ENCODE measurements at regions not wholly inside any gene's neighbourhood (a gene's known extent, or its start where the extent isn't known, plus 50 kb on each side); places are given as distances from the start of the nearest gene placed in this dataset.

DNA sequence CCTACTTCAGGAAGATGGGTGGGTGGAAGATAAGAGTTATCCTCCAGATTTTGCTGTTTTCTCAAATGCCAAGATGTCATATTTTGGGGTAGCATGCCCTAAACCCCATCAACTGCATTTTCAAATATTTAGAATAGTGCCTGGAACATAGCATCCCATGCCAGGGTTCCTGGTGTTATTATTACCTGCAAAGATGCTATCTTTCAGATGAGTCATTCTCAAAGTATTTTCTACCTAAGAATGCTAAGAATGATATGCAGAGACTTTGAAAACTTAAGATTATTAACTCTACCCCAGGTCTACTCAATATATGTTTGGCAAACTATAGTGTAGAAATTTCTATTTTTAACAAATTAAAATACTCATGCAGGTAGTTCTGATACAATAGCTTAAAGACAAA lies 934.3 kb upstream of the SLIT2 start:
- intact Hi-C loops (cut with DNase I; ENCODE audit: low total_unique reads) (no loop called here), in situ Hi-C loops (cut with MboI; ENCODE audit: low sequenced_read_pairs in 4 of 4) (no loop called here)
- no peaks in the 10 kb centered on the region for H3K4me1 ChIP-seq
- TF ChIP-seq, protein P1, sequence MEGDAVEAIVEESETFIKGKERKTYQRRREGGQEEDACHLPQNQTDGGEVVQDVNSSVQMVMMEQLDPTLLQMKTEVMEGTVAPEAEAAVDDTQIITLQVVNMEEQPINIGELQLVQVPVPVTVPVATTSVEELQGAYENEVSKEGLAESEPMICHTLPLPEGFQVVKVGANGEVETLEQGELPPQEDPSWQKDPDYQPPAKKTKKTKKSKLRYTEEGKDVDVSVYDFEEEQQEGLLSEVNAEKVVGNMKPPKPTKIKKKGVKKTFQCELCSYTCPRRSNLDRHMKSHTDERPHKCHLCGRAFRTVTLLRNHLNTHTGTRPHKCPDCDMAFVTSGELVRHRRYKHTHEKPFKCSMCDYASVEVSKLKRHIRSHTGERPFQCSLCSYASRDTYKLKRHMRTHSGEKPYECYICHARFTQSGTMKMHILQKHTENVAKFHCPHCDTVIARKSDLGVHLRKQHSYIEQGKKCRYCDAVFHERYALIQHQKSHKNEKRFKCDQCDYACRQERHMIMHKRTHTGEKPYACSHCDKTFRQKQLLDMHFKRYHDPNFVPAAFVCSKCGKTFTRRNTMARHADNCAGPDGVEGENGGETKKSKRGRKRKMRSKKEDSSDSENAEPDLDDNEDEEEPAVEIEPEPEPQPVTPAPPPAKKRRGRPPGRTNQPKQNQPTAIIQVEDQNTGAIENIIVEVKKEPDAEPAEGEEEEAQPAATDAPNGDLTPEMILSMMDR (IDR thresholded peaks at IDR 0.05 in 4 of 5, conservative IDR thresholded peaks at IDR 0.05 in 1 of 5) = no peak
- TF ChIP-seq POLR2A (IDR thresholded peaks at IDR 0.05) = no peak
- ATAC-seq (no peak), DNase-seq (no peak)
- no peak overlapping the region for H3K4me3 ChIP-seq
- H3K27me3 ChIP-seq = no peaks in the 10 kb centered on the region
- no peak overlapping the region for H3K27ac ChIP-seq
- H3K36me3 ChIP-seq = no peaks in the 10 kb centered on the region
- H3K9me3 ChIP-seq = no peaks in the 10 kb centered on the region

GRCh38 chr4:19314116-19314515 lies 937.6 kb upstream of the SLIT2 start:
- no peak for TF ChIP-seq POLR2A (IDR thresholded peaks at IDR 0.05)
- TF ChIP-seq, protein P1 (IDR thresholded peaks at IDR 0.05 in 4 of 5, conservative IDR thresholded peaks at IDR 0.05 in 1 of 5) = no peak
- no peak for DNase-seq
- in situ Hi-C loops (cut with MboI; ENCODE audit: low sequenced_read_pairs in 4 of 4) (no loop called here), intact Hi-C loops (cut with DNase I; ENCODE audit: low total_unique reads) (no loop called here)
- Histone ChIP-seq H3K36me3 (no peaks in the 10 kb centered on the region), H3K27me3 (no peaks in the 10 kb centered on the region), H3K9me3 (no peaks in the 10 kb centered on the region), H3K4me1 (no peaks in the 10 kb centered on the region), H3K4me3 (no peak overlapping the region), H3K27ac (no peak overlapping the region)
- ATAC-seq = no peak

GRCh38 chr4:19309378-19309777 lies 942.3 kb upstream of the SLIT2 start:
- H3K27me3 ChIP-seq = no peaks in the 10 kb centered on the region
- in situ Hi-C loops (cut with MboI; ENCODE audit: low sequenced_read_pairs in 4 of 4) (no loop called here), intact Hi-C loops (cut with DNase I; ENCODE audit: low total_unique reads) (no loop called here)
- no peak for ATAC-seq
- H3K4me3 ChIP-seq = no peak overlapping the region
- no peak for DNase-seq
- TF ChIP-seq, protein P1 (IDR thresholded peaks at IDR 0.05 in 4 of 5, conservative IDR thresholded peaks at IDR 0.05 in 1 of 5) = no peak
- no peak for TF ChIP-seq POLR2A (IDR thresholded peaks at IDR 0.05)
- H3K4me1 ChIP-seq = no peaks in the 10 kb centered on the region
- H3K27ac ChIP-seq = no peak overlapping the region
- no peaks in the 10 kb centered on the region for H3K9me3 ChIP-seq
- no peaks in the 10 kb centered on the region for H3K36me3 ChIP-seq

GRCh38 chr4:19304028-19304427 lies 947.7 kb upstream of the SLIT2 start:
- ATAC-seq = no peak
- in situ Hi-C loops (cut with MboI; ENCODE audit: low sequenced_read_pairs in 4 of 4) (no loop called here), intact Hi-C loops (cut with DNase I; ENCODE audit: low total_unique reads) (no loop called here)
- H3K27me3 ChIP-seq = no peaks in the 10 kb centered on the region
- TF ChIP-seq, protein P1 (IDR thresholded peaks at IDR 0.05 in 4 of 5, conservative IDR thresholded peaks at IDR 0.05 in 1 of 5) = no peak
- TF ChIP-seq POLR2A (IDR thresholded peaks at IDR 0.05) = no peak
- no peak for DNase-seq
- H3K27ac ChIP-seq = no peak overlapping the region
- no peaks in the 10 kb centered on the region for H3K4me1 ChIP-seq
- no peak overlapping the region for H3K4me3 ChIP-seq
- no peaks in the 10 kb centered on the region for H3K36me3 ChIP-seq
- no peaks in the 10 kb centered on the region for H3K9me3 ChIP-seq

DNA sequence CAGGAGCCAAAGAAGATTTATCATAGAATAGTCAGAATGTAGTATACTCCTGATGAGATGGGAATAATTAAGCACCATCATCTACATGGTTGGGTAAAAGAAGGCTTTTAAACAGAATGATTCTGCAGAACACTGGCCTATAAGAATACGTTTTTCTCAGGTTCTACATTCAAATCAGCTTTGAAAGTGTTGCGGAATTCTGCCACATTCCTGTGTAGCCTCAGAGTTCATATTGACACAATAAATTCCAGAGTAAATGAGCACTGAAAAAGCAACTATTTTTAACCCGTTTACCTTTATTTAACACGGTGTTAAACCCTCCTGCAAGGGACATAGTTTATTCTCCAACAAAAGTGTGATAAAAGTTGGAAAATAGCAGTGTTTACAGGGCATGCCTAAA lies 950.2 kb upstream of the SLIT2 start:
- intact Hi-C loops (cut with DNase I; ENCODE audit: low total_unique reads) = no loop called here
- DNase-seq (no peak), ATAC-seq (no peak)
- no peaks in the 10 kb centered on the region for H3K36me3 ChIP-seq
- no peak overlapping the region for H3K4me3 ChIP-seq
- no peaks in the 10 kb centered on the region for H3K9me3 ChIP-seq
- in situ Hi-C loops (cut with MboI; ENCODE audit: low sequenced_read_pairs in 4 of 4) = no loop called here
- no peak overlapping the region for H3K27ac ChIP-seq
- TF ChIP-seq POLR2A (IDR thresholded peaks at IDR 0.05) = no peak
- TF ChIP-seq, protein P1 (IDR thresholded peaks at IDR 0.05 in 4 of 5, conservative IDR thresholded peaks at IDR 0.05 in 1 of 5) = no peak
- H3K27me3 ChIP-seq = no peaks in the 10 kb centered on the region
- no peaks in the 10 kb centered on the region for H3K4me1 ChIP-seq

All from gastrocnemius medialis (tissue), 4 donors.